ENCODE measurements at regions not wholly inside any gene's neighbourhood (a gene's known extent, or its start where the extent isn't known, plus 50 kb on each side); places are given as distances from the start of the nearest gene placed in this dataset.

- no peaks in the 10 kb centered on the region for H3K4me1 Mint-ChIP-seq (ENCODE audit: low read depth)
These were observed 502.4 kb upstream of the SULF2 start for GRCh38 chr20:48287552-48288170.

GRCh38 chr20:48287021-48287494, 501.8 kb upstream of the SULF2 start:
- Mint-ChIP-seq H3K27me3 (peaks cover 17% of the 10 kb centered on the region), H3K36me3 (no peaks in the 10 kb centered on the region), H3K9me3 (no peaks in the 10 kb centered on the region), H3K4me3 (no peak overlapping the region), H3K27ac (no peak overlapping the region), H3K4me1 (ENCODE audit: low read depth) (no peaks in the 10 kb centered on the region)
- no peak for DNase-seq
- ChIA-PET CTCF (no interaction called here), POLR2A (no interaction called here)
- intact Hi-C loops (cut with micrococcal nuclease) = no loop called here

More at GRCh38 chr20:48287552-48288170, 502.4 kb upstream of the SULF2 start:
- H3K27ac Mint-ChIP-seq = no peak overlapping the region
- DNase-seq = no peak
- H3K9me3 Mint-ChIP-seq = no peaks in the 10 kb centered on the region
- H3K27me3 Mint-ChIP-seq = peaks cover 16% of the 10 kb centered on the region
- H3K36me3 Mint-ChIP-seq = no peaks in the 10 kb centered on the region
- POLR2A ChIA-PET = no interaction called here
- H3K4me3 Mint-ChIP-seq = no peak overlapping the region
- intact Hi-C loops (cut with micrococcal nuclease) = no loop called here
- CTCF ChIA-PET = no interaction called here

GRCh38 chr20:48286601-48287000, 501.3 kb upstream of the SULF2 start:
- intact Hi-C loops (cut with micrococcal nuclease) = no loop called here
- Mint-ChIP-seq H3K4me1 (ENCODE audit: low read depth) (no peaks in the 10 kb centered on the region), H3K4me3 (no peak overlapping the region), H3K27ac (no peak overlapping the region), H3K36me3 (no peaks in the 10 kb centered on the region), H3K9me3 (no peaks in the 10 kb centered on the region), H3K27me3 (peaks cover 17% of the 10 kb centered on the region)
- POLR2A ChIA-PET = no interaction called here
- CTCF ChIA-PET = no interaction called here
- no peak for DNase-seq

GRCh38 chr20:48285656-48286055, 500.4 kb upstream of the SULF2 start:
- CTCF ChIA-PET = no interaction called here
- Mint-ChIP-seq H3K27ac (no peak overlapping the region), H3K27me3 (peaks cover 17% of the 10 kb centered on the region), H3K4me1 (ENCODE audit: low read depth) (no peaks in the 10 kb centered on the region), H3K36me3 (no peaks in the 10 kb centered on the region), H3K9me3 (no peaks in the 10 kb centered on the region), H3K4me3 (no peak overlapping the region)
- intact Hi-C loops (cut with micrococcal nuclease) = no loop called here
- POLR2A ChIA-PET = no interaction called here
- DNase-seq = no peak

- no peak overlapping the region for H3K27ac Mint-ChIP-seq
- no peaks in the 10 kb centered on the region for H3K9me3 Mint-ChIP-seq
- ChIA-PET CTCF (no interaction called here), POLR2A (no interaction called here)
- DNase-seq = no peak
- peaks cover 17% of the 10 kb centered on the region for H3K27me3 Mint-ChIP-seq
- H3K4me1 Mint-ChIP-seq (ENCODE audit: low read depth) = no peaks in the 10 kb centered on the region
- intact Hi-C loops (cut with micrococcal nuclease) = no loop called here
- H3K36me3 Mint-ChIP-seq = no peaks in the 10 kb centered on the region
- H3K4me3 Mint-ChIP-seq = no peak overlapping the region
These were observed 499.6 kb upstream of the SULF2 start for GRCh38 chr20:48284837-48285236.

GRCh38 chr20:48284315-48284714, 499.0 kb upstream of the SULF2 start:
- ChIA-PET CTCF (no interaction called here), POLR2A (no interaction called here)
- peaks cover 17% of the 10 kb centered on the region for H3K27me3 Mint-ChIP-seq
- no peaks in the 10 kb centered on the region for H3K36me3 Mint-ChIP-seq
- H3K4me1 Mint-ChIP-seq (ENCODE audit: low read depth) = no peaks in the 10 kb centered on the region
- no peaks in the 10 kb centered on the region for H3K9me3 Mint-ChIP-seq
- intact Hi-C loops (cut with micrococcal nuclease) = no loop called here
- no peak overlapping the region for H3K4me3 Mint-ChIP-seq
- H3K27ac Mint-ChIP-seq = no peak overlapping the region
- no peak for DNase-seq

- Mint-ChIP-seq H3K36me3 (no peaks in the 10 kb centered on the region), H3K4me1 (ENCODE audit: low read depth) (no peaks in the 10 kb centered on the region), H3K27ac (no peak overlapping the region), H3K9me3 (no peaks in the 10 kb centered on the region), H3K4me3 (no peak overlapping the region), H3K27me3 (peaks cover 14% of the 10 kb centered on the region)
- ChIA-PET POLR2A (no interaction called here), CTCF (no interaction called here)
- no peak for DNase-seq
- intact Hi-C loops (cut with micrococcal nuclease) = no loop called here
These were observed 498.3 kb upstream of the SULF2 start for GRCh38 chr20:48283470-48284110.

- intact Hi-C loops (cut with micrococcal nuclease) = no loop called here
- H3K27ac Mint-ChIP-seq = no peak overlapping the region
- no peak overlapping the region for H3K4me3 Mint-ChIP-seq
- POLR2A ChIA-PET = no interaction called here
- H3K36me3 Mint-ChIP-seq = no peaks in the 10 kb centered on the region
- peaks cover 16% of the 10 kb centered on the region for H3K27me3 Mint-ChIP-seq
- no peaks in the 10 kb centered on the region for H3K4me1 Mint-ChIP-seq (ENCODE audit: low read depth)
- no peak for DNase-seq
- H3K9me3 Mint-ChIP-seq = no peaks in the 10 kb centered on the region
- CTCF ChIA-PET = no interaction called here
These were observed 497.4 kb upstream of the SULF2 start for GRCh38 chr20:48282591-48283228.

- Mint-ChIP-seq H3K9me3 (no peaks in the 10 kb centered on the region), H3K27ac (no peak overlapping the region), H3K27me3 (peaks cover 16% of the 10 kb centered on the region), H3K36me3 (no peaks in the 10 kb centered on the region), H3K4me1 (ENCODE audit: low read depth) (no peaks in the 10 kb centered on the region), H3K4me3 (no peak overlapping the region)
- intact Hi-C loops (cut with micrococcal nuclease) = no loop called here
- DNase-seq = no peak
- POLR2A ChIA-PET = no interaction called here
- CTCF ChIA-PET = no interaction called here
These were observed 496.2 kb upstream of the SULF2 start for GRCh38 chr20:48281501-48281900.

- no peaks in the 10 kb centered on the region for H3K36me3 Mint-ChIP-seq
- H3K4me1 Mint-ChIP-seq (ENCODE audit: low read depth) = no peaks in the 10 kb centered on the region
- no peaks in the 10 kb centered on the region for H3K9me3 Mint-ChIP-seq
- CTCF ChIA-PET = no interaction called here
- POLR2A ChIA-PET = no interaction called here
- H3K27ac Mint-ChIP-seq = no peak overlapping the region
- no peak overlapping the region for H3K4me3 Mint-ChIP-seq
- no peak for DNase-seq
- H3K27me3 Mint-ChIP-seq = peaks cover 14% of the 10 kb centered on the region
- intact Hi-C loops (cut with micrococcal nuclease) = no loop called here
These were observed 493.7 kb upstream of the SULF2 start for GRCh38 chr20:48278961-48279481.

- no peaks in the 10 kb centered on the region for H3K9me3 Mint-ChIP-seq
- DNase-seq = no peak
- H3K4me3 Mint-ChIP-seq = no peak overlapping the region
- no peak overlapping the region for H3K27ac Mint-ChIP-seq
- intact Hi-C loops (cut with micrococcal nuclease) = no loop called here
- H3K27me3 Mint-ChIP-seq = peaks cover 11% of the 10 kb centered on the region
- no peaks in the 10 kb centered on the region for H3K4me1 Mint-ChIP-seq (ENCODE audit: low read depth)
- CTCF ChIA-PET = no interaction called here
- H3K36me3 Mint-ChIP-seq = no peaks in the 10 kb centered on the region
- POLR2A ChIA-PET = no interaction called here
These were observed 492.0 kb upstream of the SULF2 start for GRCh38 chr20:48277266-48277665.

- ChIA-PET POLR2A (no interaction called here), CTCF (no interaction called here)
- no peaks in the 10 kb centered on the region for H3K4me1 Mint-ChIP-seq (ENCODE audit: low read depth)
- no peak for DNase-seq
- H3K27me3 Mint-ChIP-seq = peaks cover 10% of the 10 kb centered on the region
- no peak overlapping the region for H3K4me3 Mint-ChIP-seq
- no peaks in the 10 kb centered on the region for H3K9me3 Mint-ChIP-seq
- no peaks in the 10 kb centered on the region for H3K36me3 Mint-ChIP-seq
- H3K27ac Mint-ChIP-seq = no peak overlapping the region
- intact Hi-C loops (cut with micrococcal nuclease) = no loop called here
These were observed 490.7 kb upstream of the SULF2 start for GRCh38 chr20:48276021-48276342.

All from activated CD4-positive, alpha-beta memory T cell treated with anti-CD3 and anti-CD28 coated beads for 36 hours (primary cell).